ENCODE measurements at regions not wholly inside any gene's neighbourhood (a gene's known extent, or its start where the extent isn't known, plus 50 kb on each side); places are given as distances from the start of the nearest gene placed in this dataset.

GRCh38 chr2:128390256-128390990 lies 71.8 kb upstream of the HS6ST1 start:
- no peaks in the 10 kb centered on the region for H3K36me3 Mint-ChIP-seq (ENCODE audit: insufficient read depth)
- H3K4me1 Mint-ChIP-seq (ENCODE audit: low read depth) = no peaks in the 10 kb centered on the region
- DNase-seq = no peak
- no peak overlapping the region for H3K4me3 Mint-ChIP-seq
- H3K9me3 Mint-ChIP-seq = no peaks in the 10 kb centered on the region
- no peak for ATAC-seq
- peaks cover 3% of the 10 kb centered on the region for H3K27me3 Mint-ChIP-seq (ENCODE audit: low read depth)

DNA sequence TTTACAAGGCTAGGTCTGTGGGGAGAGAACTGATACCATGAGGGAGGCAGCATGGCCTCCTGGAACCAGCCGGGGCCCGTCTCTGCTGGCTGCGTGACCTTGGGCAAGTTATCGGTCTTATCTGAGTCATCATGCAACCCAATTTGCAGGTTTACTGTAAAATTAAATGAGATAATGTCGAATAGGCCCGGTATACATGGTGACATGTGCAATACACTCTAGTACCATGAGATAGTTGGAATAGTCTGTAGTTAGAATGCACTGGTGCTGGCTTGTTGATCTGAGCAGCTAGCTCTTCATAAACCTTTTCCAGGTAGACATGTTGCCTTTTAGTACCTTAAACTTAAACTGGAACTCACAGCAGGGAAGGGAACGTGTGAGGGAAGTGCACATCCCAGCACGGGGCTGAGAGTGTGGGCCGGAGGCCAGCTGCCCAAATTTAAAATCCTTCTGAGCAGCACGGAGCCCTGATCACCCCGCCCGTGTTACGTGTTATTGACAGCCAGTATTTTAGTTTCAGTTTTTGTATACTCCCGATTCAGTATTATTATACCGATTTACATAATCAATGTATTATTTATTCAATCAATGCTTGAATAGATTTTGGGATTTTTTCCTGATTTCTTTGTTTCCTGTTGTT lies 72.4 kb upstream of the HS6ST1 start:
- ATAC-seq (no peak), DNase-seq (no peak)
- Mint-ChIP-seq H3K27me3 (ENCODE audit: low read depth) (peaks cover 3% of the 10 kb centered on the region), H3K4me1 (ENCODE audit: low read depth) (no peaks in the 10 kb centered on the region), H3K9me3 (no peaks in the 10 kb centered on the region), H3K36me3 (ENCODE audit: insufficient read depth) (no peaks in the 10 kb centered on the region), H3K4me3 (no peak overlapping the region)

DNA sequence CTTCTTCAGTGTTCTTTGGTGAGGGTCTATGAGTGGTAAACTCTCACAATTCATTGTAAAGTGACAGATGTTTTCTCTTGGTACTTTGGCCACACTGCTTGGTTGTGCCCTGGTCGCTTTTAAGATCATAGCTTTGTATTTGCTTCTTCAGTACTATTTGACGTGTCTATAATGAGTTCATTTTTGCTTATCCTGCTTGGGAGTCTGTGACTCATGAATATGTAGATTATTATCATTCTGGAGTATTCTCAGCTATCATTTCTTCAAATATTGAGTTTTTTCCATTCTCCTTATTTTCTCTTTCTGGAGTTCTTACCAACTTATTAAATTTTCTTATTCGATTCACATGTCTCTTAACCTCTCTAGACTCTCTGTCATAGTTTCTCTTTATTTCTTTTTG lies 73.0 kb upstream of the HS6ST1 start:
- Mint-ChIP-seq H3K36me3 (ENCODE audit: insufficient read depth) (no peaks in the 10 kb centered on the region), H3K4me3 (no peak overlapping the region), H3K27me3 (ENCODE audit: low read depth) (peaks cover 3% of the 10 kb centered on the region), H3K4me1 (ENCODE audit: low read depth) (no peaks in the 10 kb centered on the region), H3K9me3 (no peaks in the 10 kb centered on the region)
- no peak for ATAC-seq
- no peak for DNase-seq

- no peaks in the 10 kb centered on the region for H3K36me3 Mint-ChIP-seq (ENCODE audit: insufficient read depth)
- H3K4me3 Mint-ChIP-seq = no peak overlapping the region
- DNase-seq = no peak
- no peaks in the 10 kb centered on the region for H3K4me1 Mint-ChIP-seq (ENCODE audit: low read depth)
- H3K9me3 Mint-ChIP-seq = no peaks in the 10 kb centered on the region
- no peak for ATAC-seq
- H3K27me3 Mint-ChIP-seq (ENCODE audit: low read depth) = peaks cover 3% of the 10 kb centered on the region
Observed at GRCh38 chr2:128392207-128392606, 73.5 kb upstream of the HS6ST1 start.

- ATAC-seq (no peak), DNase-seq (no peak)
- Mint-ChIP-seq H3K9me3 (no peaks in the 10 kb centered on the region), H3K36me3 (ENCODE audit: insufficient read depth) (no peaks in the 10 kb centered on the region), H3K4me1 (ENCODE audit: low read depth) (no peaks in the 10 kb centered on the region), H3K4me3 (no peak overlapping the region), H3K27me3 (ENCODE audit: low read depth) (peaks cover 7% of the 10 kb centered on the region)
Observed at GRCh38 chr2:128394007-128394730, 75.5 kb upstream of the HS6ST1 start.

DNA sequence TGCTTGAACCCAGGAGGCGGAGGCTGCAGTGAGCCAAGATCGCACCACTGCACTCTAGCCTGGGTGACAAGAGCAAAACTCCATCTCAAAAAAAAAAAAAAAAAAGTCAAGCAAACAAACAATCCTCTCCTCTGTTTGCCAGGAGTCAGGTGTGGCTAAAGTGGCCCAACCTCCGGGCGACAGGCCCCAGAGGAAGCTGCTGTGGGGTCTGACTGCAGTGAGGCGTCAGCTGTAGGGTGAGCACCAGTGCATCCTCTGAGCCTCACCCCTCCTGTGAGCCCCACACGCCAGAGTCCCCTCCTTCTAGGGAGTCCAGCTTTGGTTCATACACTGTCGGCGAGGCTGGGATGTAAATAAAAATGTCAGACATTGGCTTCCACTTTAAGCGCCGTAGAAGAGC lies 76.5 kb upstream of the HS6ST1 start:
- Mint-ChIP-seq H3K4me3 (no peak overlapping the region), H3K36me3 (ENCODE audit: insufficient read depth) (no peaks in the 10 kb centered on the region), H3K27me3 (ENCODE audit: low read depth) (peaks cover 9% of the 10 kb centered on the region), H3K9me3 (no peaks in the 10 kb centered on the region), H3K4me1 (ENCODE audit: low read depth) (no peaks in the 10 kb centered on the region)
- no peak for DNase-seq
- no peak for ATAC-seq

GRCh38 chr2:128395640-128396499 lies 77.2 kb upstream of the HS6ST1 start:
- H3K36me3 Mint-ChIP-seq (ENCODE audit: insufficient read depth) = no peaks in the 10 kb centered on the region
- DNase-seq = no peak
- no peak overlapping the region for H3K4me3 Mint-ChIP-seq
- no peaks in the 10 kb centered on the region for H3K4me1 Mint-ChIP-seq (ENCODE audit: low read depth)
- H3K27me3 Mint-ChIP-seq (ENCODE audit: low read depth) = peaks cover 9% of the 10 kb centered on the region
- H3K9me3 Mint-ChIP-seq = no peaks in the 10 kb centered on the region
- no peak for ATAC-seq

DNA sequence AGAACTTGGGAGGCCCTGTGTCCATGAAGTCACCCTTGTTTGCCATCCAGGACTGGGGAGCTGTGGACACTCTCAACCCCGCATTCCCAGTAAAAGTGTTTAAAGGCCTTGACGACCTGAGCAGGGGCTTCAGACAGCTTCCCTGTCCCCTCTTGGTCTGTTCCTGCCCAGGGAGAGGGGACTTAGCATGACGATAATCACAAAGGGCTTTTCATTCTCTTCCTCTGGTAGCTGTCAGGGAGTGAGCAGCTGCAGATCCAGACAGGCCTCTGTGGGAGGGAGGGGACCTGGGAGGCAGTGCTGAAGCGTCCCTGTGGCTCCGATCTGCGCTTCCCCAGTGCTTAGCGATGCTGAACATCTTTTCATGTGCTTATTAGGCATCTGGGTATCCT lies 77.8 kb upstream of the HS6ST1 start:
- H3K36me3 Mint-ChIP-seq (ENCODE audit: insufficient read depth) = no peaks in the 10 kb centered on the region
- DNase-seq = no peak
- no peak for ATAC-seq
- H3K27me3 Mint-ChIP-seq (ENCODE audit: low read depth) = peaks cover 9% of the 10 kb centered on the region
- H3K9me3 Mint-ChIP-seq = no peaks in the 10 kb centered on the region
- no peaks in the 10 kb centered on the region for H3K4me1 Mint-ChIP-seq (ENCODE audit: low read depth)
- no peak overlapping the region for H3K4me3 Mint-ChIP-seq

DNA sequence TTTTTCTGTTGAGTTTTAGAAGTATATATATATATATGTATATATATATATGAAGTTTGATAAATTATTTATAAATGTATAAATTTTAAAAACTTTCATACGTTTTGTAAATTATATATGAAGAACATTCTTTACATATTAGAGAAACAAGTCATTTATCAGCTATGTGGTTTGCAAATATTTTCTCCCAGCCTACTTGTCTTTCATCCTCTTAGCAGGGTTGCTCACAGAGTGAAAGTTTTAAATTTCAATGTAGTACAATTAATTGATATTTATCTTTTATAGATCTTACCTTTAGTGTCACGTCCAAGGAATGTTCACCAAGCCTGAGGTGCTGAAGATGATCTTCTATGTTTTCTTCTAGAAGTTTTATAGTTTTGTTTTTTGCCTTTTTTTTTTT lies 78.3 kb upstream of the HS6ST1 start:
- Mint-ChIP-seq H3K27me3 (ENCODE audit: low read depth) (peaks cover 9% of the 10 kb centered on the region), H3K4me3 (no peak overlapping the region), H3K36me3 (ENCODE audit: insufficient read depth) (no peaks in the 10 kb centered on the region), H3K9me3 (no peaks in the 10 kb centered on the region), H3K4me1 (ENCODE audit: low read depth) (no peaks in the 10 kb centered on the region)
- DNase-seq (no peak), ATAC-seq (no peak)

GRCh38 chr2:128399256-128399655 lies 80.6 kb upstream of the HS6ST1 start:
- peaks cover 13% of the 10 kb centered on the region for H3K27me3 Mint-ChIP-seq (ENCODE audit: low read depth)

GRCh38 chr2:128399690-128400291 lies 81.1 kb upstream of the HS6ST1 start:
- Mint-ChIP-seq H3K27me3 (ENCODE audit: low read depth) (peaks cover 15% of the 10 kb centered on the region), H3K4me1 (ENCODE audit: low read depth) (no peaks in the 10 kb centered on the region), H3K9me3 (no peaks in the 10 kb centered on the region), H3K4me3 (no peak overlapping the region), H3K36me3 (ENCODE audit: insufficient read depth) (no peaks in the 10 kb centered on the region)
- no peak for DNase-seq
- ATAC-seq = no peak

More at GRCh38 chr2:128399256-128399655, 80.6 kb upstream of the HS6ST1 start:
- DNase-seq = no peak
- Mint-ChIP-seq H3K4me1 (ENCODE audit: low read depth) (no peaks in the 10 kb centered on the region), H3K36me3 (ENCODE audit: insufficient read depth) (no peaks in the 10 kb centered on the region), H3K9me3 (no peaks in the 10 kb centered on the region), H3K4me3 (no peak overlapping the region)
- no peak for ATAC-seq

DNA sequence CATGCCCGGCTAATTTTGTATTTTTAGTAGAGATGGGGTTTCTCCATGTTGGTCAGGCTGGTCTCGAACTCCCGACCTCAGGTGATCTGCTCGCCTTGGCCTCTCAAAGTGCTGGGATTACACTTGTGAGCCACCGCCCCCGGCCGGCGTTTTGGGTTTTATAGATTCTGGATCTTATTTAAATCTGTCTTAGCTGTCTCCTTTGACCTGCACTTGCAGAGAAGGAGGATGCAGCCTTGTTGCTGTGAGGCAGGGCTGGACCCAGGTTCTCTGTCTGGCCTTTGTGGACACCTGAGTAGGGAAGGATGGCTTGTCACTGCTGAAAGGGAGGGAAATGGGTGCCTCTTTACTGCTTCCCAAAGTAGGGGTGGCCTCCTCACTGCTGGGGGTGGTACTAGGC lies 83.0 kb upstream of the HS6ST1 start:
- H3K27me3 Mint-ChIP-seq (ENCODE audit: low read depth) = peaks cover 14% of the 10 kb centered on the region
- H3K9me3 Mint-ChIP-seq = no peaks in the 10 kb centered on the region
- no peak for DNase-seq
- no peaks in the 10 kb centered on the region for H3K36me3 Mint-ChIP-seq (ENCODE audit: insufficient read depth)
- H3K4me3 Mint-ChIP-seq = no peak overlapping the region
- H3K4me1 Mint-ChIP-seq (ENCODE audit: low read depth) = no peaks in the 10 kb centered on the region
- no peak for ATAC-seq

- Mint-ChIP-seq H3K4me3 (no peak overlapping the region), H3K4me1 (ENCODE audit: low read depth) (no peaks in the 10 kb centered on the region), H3K36me3 (ENCODE audit: insufficient read depth) (no peaks in the 10 kb centered on the region), H3K27me3 (ENCODE audit: low read depth) (peaks cover 13% of the 10 kb centered on the region), H3K9me3 (no peaks in the 10 kb centered on the region)
- DNase-seq (no peak), ATAC-seq (no peak)
Observed at GRCh38 chr2:128402911-128403670, 84.4 kb upstream of the HS6ST1 start.

Data from activated T-cell treated with anti-CD3 and anti-CD28 coated beads, Interleukin-2, amount 50 U/mL, for 4 hours (primary cell).